ENCODE measurements at regions not wholly inside any gene's neighbourhood (a gene's known extent, or its start where the extent isn't known, plus 50 kb on each side); places are given as distances from the start of the nearest gene placed in this dataset.
"Not testable (repeated sequence)": the region's sequence is repeated elsewhere in the genome, so short reads cannot be mapped to it uniquely, and the experiment has no call there.

DNA sequence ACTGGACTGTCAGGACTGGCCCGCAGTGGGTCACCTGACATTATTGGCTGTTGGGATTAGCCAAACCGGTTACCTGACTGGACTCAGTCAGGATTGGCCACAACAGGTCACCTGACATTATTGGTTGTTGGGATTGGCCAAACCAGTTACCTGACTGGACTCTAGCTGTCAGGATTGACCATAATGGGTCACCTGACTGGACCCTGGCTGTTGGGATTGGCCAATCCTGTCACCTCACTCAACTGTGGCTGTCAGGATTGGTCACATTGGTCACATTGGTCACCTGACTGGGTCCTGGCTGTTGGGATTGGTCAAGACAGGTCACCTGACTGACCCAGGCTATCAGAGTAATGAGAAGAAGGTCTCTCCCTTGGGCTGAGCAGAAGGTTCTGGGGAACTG is 207.7 kb upstream of the SDK2 start:
- ChIA-PET CTCF (no interaction called here), POLR2A (ENCODE audit: low non-redundant PET) (no interaction called here)
- H3K27ac ChIP-seq, result no peak overlapping the region
- DNase-seq (ENCODE audit: low spot score), result no peak
- TF ChIP-seq, protein P1, sequence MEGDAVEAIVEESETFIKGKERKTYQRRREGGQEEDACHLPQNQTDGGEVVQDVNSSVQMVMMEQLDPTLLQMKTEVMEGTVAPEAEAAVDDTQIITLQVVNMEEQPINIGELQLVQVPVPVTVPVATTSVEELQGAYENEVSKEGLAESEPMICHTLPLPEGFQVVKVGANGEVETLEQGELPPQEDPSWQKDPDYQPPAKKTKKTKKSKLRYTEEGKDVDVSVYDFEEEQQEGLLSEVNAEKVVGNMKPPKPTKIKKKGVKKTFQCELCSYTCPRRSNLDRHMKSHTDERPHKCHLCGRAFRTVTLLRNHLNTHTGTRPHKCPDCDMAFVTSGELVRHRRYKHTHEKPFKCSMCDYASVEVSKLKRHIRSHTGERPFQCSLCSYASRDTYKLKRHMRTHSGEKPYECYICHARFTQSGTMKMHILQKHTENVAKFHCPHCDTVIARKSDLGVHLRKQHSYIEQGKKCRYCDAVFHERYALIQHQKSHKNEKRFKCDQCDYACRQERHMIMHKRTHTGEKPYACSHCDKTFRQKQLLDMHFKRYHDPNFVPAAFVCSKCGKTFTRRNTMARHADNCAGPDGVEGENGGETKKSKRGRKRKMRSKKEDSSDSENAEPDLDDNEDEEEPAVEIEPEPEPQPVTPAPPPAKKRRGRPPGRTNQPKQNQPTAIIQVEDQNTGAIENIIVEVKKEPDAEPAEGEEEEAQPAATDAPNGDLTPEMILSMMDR (conservative IDR thresholded peaks at IDR 0.05; ENCODE audit: low read depth), result no peak

DNA sequence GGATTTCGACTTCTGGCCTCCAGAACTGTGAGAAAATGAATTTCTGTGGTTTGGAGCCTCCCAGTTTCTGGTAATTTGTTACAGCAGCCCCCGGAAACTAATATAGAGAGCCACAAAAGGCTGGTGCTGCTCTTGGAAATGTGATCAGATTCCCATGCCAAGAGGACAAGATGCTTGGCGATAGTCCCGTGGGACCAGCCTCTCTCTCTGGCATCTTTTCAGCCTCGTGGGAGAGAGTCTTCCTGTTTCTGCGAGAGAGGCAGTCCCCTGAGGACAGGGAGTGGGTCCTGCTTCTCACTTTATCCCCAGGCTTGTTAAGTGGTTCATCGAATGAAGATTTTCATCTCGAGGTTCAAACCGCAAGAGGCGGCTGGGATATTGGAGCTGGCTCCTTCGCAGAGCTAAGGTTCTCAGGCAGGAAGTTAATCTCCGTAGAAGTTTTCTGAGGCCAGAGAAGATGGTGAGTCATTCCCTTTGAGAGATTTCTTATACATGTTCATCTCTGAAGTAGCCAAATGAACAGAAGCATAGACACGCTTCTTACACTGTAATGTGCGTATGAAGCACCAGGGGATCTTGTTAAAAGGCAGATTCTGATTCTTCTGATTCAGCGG is 211.6 kb upstream of the SDK2 start:
- CTCF ChIA-PET, result no interaction called here
- no peak for DNase-seq (ENCODE audit: low spot score)
- POLR2A ChIA-PET (ENCODE audit: low non-redundant PET), result no interaction called here
- 0 out of 2 replicates have a peak overlapping the region, but pooled peaks have one; percentile 2 for H3K27ac ChIP-seq
- TF ChIP-seq, protein P1 (conservative IDR thresholded peaks at IDR 0.05; ENCODE audit: low read depth), result no peak

DNA sequence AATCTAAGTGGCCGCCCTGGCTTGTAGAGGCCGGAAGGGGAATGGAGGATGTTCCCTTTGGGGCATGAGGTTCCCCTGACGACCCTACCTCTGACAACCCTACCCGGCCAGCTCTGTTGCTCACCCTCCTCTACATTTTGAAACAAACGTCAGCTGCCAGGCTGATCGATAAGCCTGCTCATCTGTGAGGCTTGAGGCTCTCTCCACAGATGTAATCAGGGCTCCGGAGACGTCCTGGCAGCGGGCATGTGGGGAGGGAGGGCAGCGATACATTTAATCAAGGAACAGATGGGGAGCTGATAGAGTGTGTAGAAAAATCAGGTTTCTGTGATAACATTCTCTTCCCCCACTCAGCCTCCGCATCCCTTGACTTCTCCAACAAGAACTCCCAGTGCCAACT is 212.3 kb upstream of the SDK2 start:
- TF ChIP-seq, protein P1 (conservative IDR thresholded peaks at IDR 0.05; ENCODE audit: low read depth), result no peak
- ChIA-PET CTCF (no interaction called here), POLR2A (ENCODE audit: low non-redundant PET) (no interaction called here)
- H3K27ac ChIP-seq, result no peak overlapping the region
- no peak for DNase-seq (ENCODE audit: low spot score)

DNA sequence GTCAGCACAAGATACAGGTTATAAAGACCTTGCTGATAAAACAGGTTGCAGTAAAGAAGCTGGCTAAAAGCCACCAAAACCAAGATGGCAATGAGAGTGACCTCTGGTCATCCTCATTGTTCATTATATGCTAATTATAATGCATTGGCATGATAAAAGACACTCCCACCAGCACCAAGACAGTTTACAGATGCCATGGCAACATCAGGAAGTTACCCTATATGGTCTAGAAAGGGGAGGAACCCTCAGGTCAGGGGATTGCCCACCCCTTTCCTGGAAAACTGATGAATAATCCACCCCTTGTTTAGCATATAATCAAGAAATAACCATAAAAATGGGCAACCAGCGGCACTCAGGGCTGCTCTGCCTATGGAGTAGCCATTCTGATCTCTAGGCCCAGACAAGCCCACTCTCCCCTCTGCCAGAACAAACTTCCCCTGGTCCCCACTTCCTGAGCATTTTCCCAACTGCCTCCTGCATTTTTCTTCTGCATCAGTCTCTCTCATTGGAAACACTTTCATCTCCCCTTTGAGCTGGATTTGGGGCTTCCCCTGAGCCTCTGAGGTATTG is 215.3 kb upstream of the SDK2 start:
- POLR2A ChIA-PET (ENCODE audit: low non-redundant PET), result interaction anchor here (0.6 kb wide), 1 partner anchor 101 kb away, joined by 9 read pairs; no protein-coding TSS in a partner anchor
- CTCF ChIA-PET; DNase-seq (ENCODE audit: low spot score): not testable (repeated sequence)
- peak overlapping the region; percentile 77 for H3K27ac ChIP-seq

DNA sequence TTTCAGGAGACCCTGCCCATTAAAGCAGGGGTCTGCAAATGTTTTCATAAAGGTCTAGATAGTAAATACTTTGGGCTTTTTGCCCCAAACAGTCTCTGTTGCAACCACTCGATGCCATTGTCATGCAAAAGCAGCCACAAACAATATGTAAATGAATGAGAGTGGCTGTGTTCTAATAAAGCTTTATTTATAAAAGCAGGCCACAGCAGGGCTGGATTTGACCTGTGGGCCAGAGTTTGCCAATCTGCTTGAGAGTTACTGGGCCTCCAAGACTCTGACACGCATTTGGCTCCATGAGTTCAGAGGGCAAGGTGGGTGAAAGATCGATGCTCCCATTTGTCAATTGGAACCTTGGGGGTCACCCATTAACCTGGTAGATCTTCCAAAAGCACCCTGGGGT is 217.3 kb upstream of the SDK2 start:
- CTCF ChIA-PET, result no interaction called here
- DNase-seq (ENCODE audit: low spot score), result no peak
- TF ChIP-seq, protein P1 (conservative IDR thresholded peaks at IDR 0.05; ENCODE audit: low read depth), result no peak
- POLR2A ChIA-PET (ENCODE audit: low non-redundant PET), result no interaction called here
- peak overlapping the region; percentile 77 for H3K27ac ChIP-seq

DNA sequence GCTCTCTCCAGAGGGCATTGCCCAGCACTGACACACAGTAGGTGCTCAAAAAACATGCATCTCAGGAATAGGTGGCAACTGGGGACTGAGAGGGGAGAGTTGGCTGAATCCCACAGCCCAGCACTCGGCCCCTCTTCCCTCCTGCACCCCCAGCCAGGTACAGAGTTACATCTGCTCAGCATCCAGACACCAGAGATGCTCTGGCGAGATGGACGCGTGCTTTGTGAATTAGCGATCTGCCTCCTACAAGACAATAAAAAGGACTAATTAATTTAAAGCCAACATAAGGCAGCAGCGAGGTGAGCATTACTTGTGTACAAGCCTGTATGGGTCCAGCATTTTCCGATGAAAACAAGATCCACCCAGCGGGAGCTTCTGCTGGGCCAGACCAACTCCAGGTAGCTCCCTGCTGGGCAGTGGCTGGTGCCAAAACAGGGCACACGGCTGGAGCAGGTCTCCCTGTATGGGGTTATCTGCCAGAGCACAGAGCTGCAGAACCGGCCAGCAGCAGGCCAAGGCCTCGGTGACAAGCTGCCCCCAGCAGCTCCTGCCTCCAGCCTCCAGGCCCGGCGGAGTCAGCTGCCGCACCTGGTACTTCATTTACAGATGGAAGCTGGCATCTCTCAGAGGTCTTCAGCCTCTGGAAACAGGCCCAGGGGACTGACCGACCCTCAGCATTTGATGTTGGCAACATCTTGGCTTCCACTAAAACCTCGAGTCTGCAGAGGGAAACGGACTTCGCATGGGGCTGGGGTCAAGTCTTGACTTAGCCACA is 219.7 kb upstream of the SDK2 start:
- H3K27ac ChIP-seq, result no peak overlapping the region
- POLR2A ChIA-PET (ENCODE audit: low non-redundant PET), result no interaction called here
- no peak for DNase-seq (ENCODE audit: low spot score)
- TF ChIP-seq, protein P1 (conservative IDR thresholded peaks at IDR 0.05; ENCODE audit: low read depth), result no peak
- CTCF ChIA-PET, result interaction anchor here (0.6 kb wide), 1 partner anchor 11 kb away, joined by 3 read pairs; no protein-coding TSS in a partner anchor

DNA sequence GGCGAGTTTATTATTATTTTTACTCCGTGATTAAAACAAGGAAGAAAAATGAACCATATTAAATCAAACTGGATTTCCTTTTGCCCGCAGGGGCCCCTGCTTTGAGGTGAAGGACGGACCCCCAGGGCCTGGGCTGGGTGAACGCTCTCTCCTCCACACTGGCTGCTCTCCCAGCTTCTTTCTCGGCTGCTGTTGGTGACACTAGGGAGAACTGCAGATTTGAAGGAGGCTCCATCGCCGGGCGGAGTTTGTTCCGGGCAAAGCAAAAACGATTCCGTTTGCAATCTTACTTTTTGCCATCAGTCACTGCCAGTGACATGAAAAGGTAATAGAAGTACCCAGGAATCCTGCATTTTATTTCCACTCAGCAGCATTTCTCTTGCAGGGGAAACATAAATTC is 221.6 kb upstream of the SDK2 start:
- POLR2A ChIA-PET (ENCODE audit: low non-redundant PET), result no interaction called here
- TF ChIP-seq, protein P1 (conservative IDR thresholded peaks at IDR 0.05; ENCODE audit: low read depth), result no peak
- CTCF ChIA-PET, result no interaction called here
- no peak for DNase-seq (ENCODE audit: low spot score)
- no peak overlapping the region for H3K27ac ChIP-seq
